ENCODE measurements at regions not wholly inside any gene's neighbourhood (a gene's known extent, or its start where the extent isn't known, plus 50 kb on each side); places are given as distances from the start of the nearest gene placed in this dataset.
A peak's percentile ranks its signal among the peaks of the same experiment; 100 is the strongest.

DNA sequence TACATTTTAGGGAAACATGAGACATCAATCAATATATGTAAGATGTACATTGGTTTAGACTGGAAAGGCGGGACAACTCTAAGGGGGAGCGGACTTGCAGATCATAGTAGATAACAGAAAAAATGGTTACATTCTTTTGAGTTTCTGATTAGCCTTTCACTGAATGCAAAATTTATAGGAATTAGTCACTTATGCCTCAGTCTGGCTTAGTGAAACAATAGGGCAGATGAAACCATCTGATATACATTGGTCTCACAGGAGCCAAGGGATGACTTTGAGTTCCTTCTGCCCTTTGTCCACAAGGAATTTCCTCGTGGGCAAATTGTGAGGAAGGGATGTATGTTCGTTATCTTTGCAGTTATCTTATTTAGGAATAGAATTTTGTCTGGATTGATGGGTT is 128.2 kb downstream of the ARSF start:
- no peak overlapping the region for H3K4me2 ChIP-seq
- H3K9me3 ChIP-seq: no peaks in the 10 kb centered on the region
- no peak overlapping the region for H3K4me3 ChIP-seq
- ChIA-PET POLR2A (no interaction called here), CTCF (no interaction called here)
- H3K27ac ChIP-seq: no peak overlapping the region
- WGBS (ENCODE audit: missing lambda C conversion rate): 6% methylated on average over 4 of the region's 4 CpGs
- ATAC-seq: no peak
- peak; percentile 51 for FAIRE-seq
- no peak for DNase-seq (ENCODE audit: low read depth in 1 of 2, low spot score in 1 of 2)
- TF ChIP-seq HES2 (IDR thresholded peaks at IDR 0.05) (no peak), JUNB (IDR thresholded peaks at IDR 0.05) (no peak), CHD2 (IDR thresholded peaks at IDR 0.05; ENCODE audit: low read length, partially characterized antibody) (no peak), HEYL (CRISPR knock-in tag; IDR thresholded peaks at IDR 0.05) (no peak), POLR2AphosphoS2 (conservative IDR thresholded peaks at IDR 0.05; ENCODE audit: low read length) (no peak), NFE2L2 (conservative IDR thresholded peaks at IDR 0.05; ENCODE audit: low read length) (no peak), TP53 (CRISPR knock-in tag; IDR thresholded peaks at IDR 0.05) (no peak), ZNF302 (CRISPR knock-in tag; IDR thresholded peaks at IDR 0.05) (no peak), BHLHE40 (IDR thresholded peaks at IDR 0.05; ENCODE audit: low read depth, low read length) (no peak)
- TF ChIP-seq, protein P1, sequence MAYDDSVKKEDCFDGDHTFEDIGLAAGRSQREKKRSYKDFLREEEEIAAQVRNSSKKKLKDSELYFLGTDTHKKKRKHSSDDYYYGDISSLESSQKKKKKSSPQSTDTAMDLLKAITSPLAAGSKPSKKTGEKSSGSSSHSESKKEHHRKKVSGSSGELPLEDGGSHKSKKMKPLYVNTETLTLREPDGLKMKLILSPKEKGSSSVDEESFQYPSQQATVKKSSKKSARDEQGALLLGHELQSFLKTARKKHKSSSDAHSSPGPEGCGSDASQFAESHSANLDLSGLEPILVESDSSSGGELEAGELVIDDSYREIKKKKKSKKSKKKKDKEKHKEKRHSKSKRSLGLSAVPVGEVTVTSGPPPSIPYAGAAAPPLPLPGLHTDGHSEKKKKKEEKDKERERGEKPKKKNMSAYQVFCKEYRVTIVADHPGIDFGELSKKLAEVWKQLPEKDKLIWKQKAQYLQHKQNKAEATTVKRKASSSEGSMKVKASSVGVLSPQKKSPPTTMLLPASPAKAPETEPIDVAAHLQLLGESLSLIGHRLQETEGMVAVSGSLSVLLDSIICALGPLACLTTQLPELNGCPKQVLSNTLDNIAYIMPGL (CRISPR knock-in tag; IDR thresholded peaks at IDR 0.05; ENCODE audit: borderline replicate concordance): no peak
- H3K4me1 ChIP-seq: no peaks in the 10 kb centered on the region

DNA sequence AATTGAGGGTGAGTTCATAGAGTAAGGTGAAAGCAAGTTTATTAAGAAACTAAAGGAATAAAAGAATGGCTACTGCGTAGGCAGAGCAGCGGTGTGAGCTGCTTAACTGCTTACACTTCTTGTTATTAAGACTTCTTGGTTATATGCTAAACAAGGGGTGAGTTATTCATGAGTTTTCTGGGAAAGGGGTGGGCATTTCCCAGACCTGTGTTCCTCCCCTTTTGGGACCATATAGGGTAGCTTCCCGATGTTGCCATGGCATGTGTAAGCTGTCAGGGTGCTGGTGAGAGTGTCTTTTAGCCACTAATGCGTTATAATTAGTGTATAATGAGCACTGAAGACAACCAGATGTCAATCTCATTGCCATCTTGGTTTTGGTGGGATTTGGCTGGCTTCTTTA is 126.5 kb downstream of the ARSF start:
- Histone ChIP-seq H3K27ac (no peak overlapping the region), H3K4me2 (no peak overlapping the region), H3K9me3 (no peaks in the 10 kb centered on the region), H3K4me3 (no peak overlapping the region), H3K4me1 (no peaks in the 10 kb centered on the region)
- CTCF ChIA-PET: no interaction called here
- WGBS (ENCODE audit: missing lambda C conversion rate): 35% methylated on average over 4 of the region's 4 CpGs
- POLR2A ChIA-PET: no interaction called here
- TF ChIP-seq, protein P2, sequence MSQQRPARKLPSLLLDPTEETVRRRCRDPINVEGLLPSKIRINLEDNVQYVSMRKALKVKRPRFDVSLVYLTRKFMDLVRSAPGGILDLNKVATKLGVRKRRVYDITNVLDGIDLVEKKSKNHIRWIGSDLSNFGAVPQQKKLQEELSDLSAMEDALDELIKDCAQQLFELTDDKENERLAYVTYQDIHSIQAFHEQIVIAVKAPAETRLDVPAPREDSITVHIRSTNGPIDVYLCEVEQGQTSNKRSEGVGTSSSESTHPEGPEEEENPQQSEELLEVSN (IDR thresholded peaks at IDR 0.05; ENCODE audit: borderline replicate concordance, low read depth): no peak
- no peak for TF ChIP-seq MAZ (IDR thresholded peaks at IDR 0.05; ENCODE audit: borderline replicate concordance, low read depth, low read length)
- TF ChIP-seq HDAC2 (IDR thresholded peaks at IDR 0.05): no peak
- ATAC-seq (no peak), FAIRE-seq (no peak), DNase-seq (ENCODE audit: low read depth in 1 of 2, low spot score in 1 of 2) (no peak)

DNA sequence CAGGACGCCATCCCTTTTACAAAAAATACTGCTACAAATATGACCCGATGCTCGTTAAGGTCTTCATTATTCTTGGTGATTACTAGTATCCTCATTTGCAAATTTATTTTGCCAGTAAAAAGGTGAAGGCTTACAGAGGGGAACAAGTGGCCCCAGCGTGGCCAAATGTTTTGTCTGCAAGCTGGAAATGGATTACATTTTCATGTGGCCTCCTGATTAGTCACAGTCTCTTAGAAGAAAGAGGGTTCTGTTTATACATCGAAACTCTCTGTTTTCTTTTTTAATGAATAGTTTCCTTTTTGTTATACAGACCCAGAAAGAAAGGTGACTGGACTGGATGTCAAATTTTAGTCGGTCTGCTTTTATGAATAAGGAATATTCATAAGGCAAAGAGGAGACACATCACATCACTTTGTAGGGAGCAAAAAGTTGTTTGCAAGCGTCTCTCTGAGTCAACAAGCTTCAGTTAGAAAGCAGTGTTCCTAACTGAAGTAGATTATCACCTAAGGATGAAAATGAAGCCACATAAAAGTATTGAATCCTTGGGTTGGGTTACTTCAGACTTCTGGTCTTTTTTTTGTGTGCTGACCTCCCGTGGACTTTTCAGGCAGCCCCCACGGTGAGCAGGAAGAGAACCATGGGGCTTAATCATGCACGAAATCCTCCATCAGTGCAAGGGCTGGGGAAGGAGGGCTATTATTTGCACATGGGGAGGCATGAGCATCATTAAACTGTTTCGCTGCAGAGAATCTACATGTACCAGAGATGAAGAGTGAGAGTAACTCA is 125.6 kb downstream of the ARSF start:
- FAIRE-seq: no peak
- H3K27ac ChIP-seq: no peak overlapping the region
- WGBS (ENCODE audit: missing lambda C conversion rate): 12% methylated on average over 11 of the region's 11 CpGs

More for the DNA sequence above, 125.6 kb downstream of the ARSF start:
- CTCF ChIA-PET: no interaction called here
- TF ChIP-seq RAD21 (conservative IDR thresholded peaks at IDR 0.05 in 1 of 2, IDR thresholded peaks at IDR 0.05 in 1 of 2): no peak
- TF ChIP-seq EHMT2 (IDR thresholded peaks at IDR 0.05; ENCODE audit: low read depth): no peak
- TF ChIP-seq, protein P3, sequence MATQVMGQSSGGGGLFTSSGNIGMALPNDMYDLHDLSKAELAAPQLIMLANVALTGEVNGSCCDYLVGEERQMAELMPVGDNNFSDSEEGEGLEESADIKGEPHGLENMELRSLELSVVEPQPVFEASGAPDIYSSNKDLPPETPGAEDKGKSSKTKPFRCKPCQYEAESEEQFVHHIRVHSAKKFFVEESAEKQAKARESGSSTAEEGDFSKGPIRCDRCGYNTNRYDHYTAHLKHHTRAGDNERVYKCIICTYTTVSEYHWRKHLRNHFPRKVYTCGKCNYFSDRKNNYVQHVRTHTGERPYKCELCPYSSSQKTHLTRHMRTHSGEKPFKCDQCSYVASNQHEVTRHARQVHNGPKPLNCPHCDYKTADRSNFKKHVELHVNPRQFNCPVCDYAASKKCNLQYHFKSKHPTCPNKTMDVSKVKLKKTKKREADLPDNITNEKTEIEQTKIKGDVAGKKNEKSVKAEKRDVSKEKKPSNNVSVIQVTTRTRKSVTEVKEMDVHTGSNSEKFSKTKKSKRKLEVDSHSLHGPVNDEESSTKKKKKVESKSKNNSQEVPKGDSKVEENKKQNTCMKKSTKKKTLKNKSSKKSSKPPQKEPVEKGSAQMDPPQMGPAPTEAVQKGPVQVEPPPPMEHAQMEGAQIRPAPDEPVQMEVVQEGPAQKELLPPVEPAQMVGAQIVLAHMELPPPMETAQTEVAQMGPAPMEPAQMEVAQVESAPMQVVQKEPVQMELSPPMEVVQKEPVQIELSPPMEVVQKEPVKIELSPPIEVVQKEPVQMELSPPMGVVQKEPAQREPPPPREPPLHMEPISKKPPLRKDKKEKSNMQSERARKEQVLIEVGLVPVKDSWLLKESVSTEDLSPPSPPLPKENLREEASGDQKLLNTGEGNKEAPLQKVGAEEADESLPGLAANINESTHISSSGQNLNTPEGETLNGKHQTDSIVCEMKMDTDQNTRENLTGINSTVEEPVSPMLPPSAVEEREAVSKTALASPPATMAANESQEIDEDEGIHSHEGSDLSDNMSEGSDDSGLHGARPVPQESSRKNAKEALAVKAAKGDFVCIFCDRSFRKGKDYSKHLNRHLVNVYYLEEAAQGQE (IDR thresholded peaks at IDR 0.05): no peak
- TF ChIP-seq HOXB13 (CRISPR knock-in tag; IDR thresholded peaks at IDR 0.05; ENCODE audit: low read depth): no peak
- no peak for TF ChIP-seq RARB (CRISPR knock-in tag; IDR thresholded peaks at IDR 0.05)
- TF ChIP-seq NPAS2 (CRISPR knock-in tag; IDR thresholded peaks at IDR 0.05; ENCODE audit: borderline replicate concordance): no peak
- no peak for TF ChIP-seq KDM1A (IDR thresholded peaks at IDR 0.05; ENCODE audit: low read depth)
- no peak for TF ChIP-seq TFCP2L1 (CRISPR knock-in tag; IDR thresholded peaks at IDR 0.05)
- no peak for TF ChIP-seq POLR2A (IDR thresholded peaks at IDR 0.05; ENCODE audit: low read length)
- TF ChIP-seq ELK1 (IDR thresholded peaks at IDR 0.05; ENCODE audit: low read depth, low read length): no peak
- no peak for TF ChIP-seq CHD2 (IDR thresholded peaks at IDR 0.05; ENCODE audit: low read length, partially characterized antibody)
- TF ChIP-seq, protein P4, sequence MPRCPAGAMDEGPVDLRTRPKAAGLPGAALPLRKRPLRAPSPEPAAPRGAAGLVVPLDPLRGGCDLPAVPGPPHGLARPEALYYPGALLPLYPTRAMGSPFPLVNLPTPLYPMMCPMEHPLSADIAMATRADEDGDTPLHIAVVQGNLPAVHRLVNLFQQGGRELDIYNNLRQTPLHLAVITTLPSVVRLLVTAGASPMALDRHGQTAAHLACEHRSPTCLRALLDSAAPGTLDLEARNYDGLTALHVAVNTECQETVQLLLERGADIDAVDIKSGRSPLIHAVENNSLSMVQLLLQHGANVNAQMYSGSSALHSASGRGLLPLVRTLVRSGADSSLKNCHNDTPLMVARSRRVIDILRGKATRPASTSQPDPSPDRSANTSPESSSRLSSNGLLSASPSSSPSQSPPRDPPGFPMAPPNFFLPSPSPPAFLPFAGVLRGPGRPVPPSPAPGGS (IDR thresholded peaks at IDR 0.05): no peak
- POLR2A ChIA-PET: no interaction called here
- DNase-seq (ENCODE audit: low read depth in 1 of 2, low spot score in 1 of 2) (no peak), ATAC-seq (no peak)
- no peaks in the 10 kb centered on the region for H3K4me1 ChIP-seq
- H3K9me3 ChIP-seq: no peaks in the 10 kb centered on the region
- no peak overlapping the region for H3K4me2 ChIP-seq
- no peak overlapping the region for H3K4me3 ChIP-seq

All from A549 (cell line).